ENCODE measurements at regions not wholly inside any gene's neighbourhood (a gene's known extent, or its start where the extent isn't known, plus 50 kb on each side); places are given as distances from the start of the nearest gene placed in this dataset.
"Not testable (repeated sequence)": the region's sequence is repeated elsewhere in the genome, so short reads cannot be mapped to it uniquely, and the experiment has no call there.

- H3K4me3 ChIP-seq, result no peak overlapping the region
- H3K27me3 ChIP-seq, result no peaks in the 10 kb centered on the region
- no peaks in the 10 kb centered on the region for H3K9me3 ChIP-seq
- intact Hi-C loops (cut with DNase I; ENCODE audit: low total_unique reads) (no loop called here), in situ Hi-C loops (cut with MboI; ENCODE audit: low pct_ligation_motif_present in 1 of 4, low pct_unique_long_range_greater_than_20kb in 1 of 4, low sequenced_read_pairs in 3 of 4) (no loop called here)
- TF ChIP-seq EP300 (IDR thresholded peaks at IDR 0.05; ENCODE audit: low read depth), result no peak
- TF ChIP-seq POLR2AphosphoS5 (IDR thresholded peaks at IDR 0.05), result peak in 2 of 3 donors; percentile 5 to 52
- no peak for TF ChIP-seq POLR2A (IDR thresholded peaks at IDR 0.05)
- TF ChIP-seq CTCF (IDR thresholded peaks at IDR 0.05), result no peak
- peak overlapping the region; percentile 50 to 65 (median 60) for H3K27ac ChIP-seq
- H3K4me1 ChIP-seq, result peaks cover 4 to 21% (median 14%) of the 10 kb centered on the region in 4 donors
- no peaks in the 10 kb centered on the region for H3K36me3 ChIP-seq
- DNase-seq, result no peak
Observed at GRCh38 chr2:37802899-37803379, 122.1 kb upstream of the RMDN2 start.

GRCh38 chr2:37806004-37806403, 119.1 kb upstream of the RMDN2 start:
- H3K27ac ChIP-seq; H3K4me3 ChIP-seq; in situ Hi-C loops (cut with MboI; ENCODE audit: low pct_ligation_motif_present in 1 of 4, low pct_unique_long_range_greater_than_20kb in 1 of 4, low sequenced_read_pairs in 3 of 4); intact Hi-C loops (cut with DNase I; ENCODE audit: low total_unique reads); H3K36me3 ChIP-seq; H3K9me3 ChIP-seq; DNase-seq; H3K27me3 ChIP-seq: not testable (repeated sequence)
- WGBS, 2 donors (ENCODE audit: low coverage in 1 of 2), result 87% methylated on average over 2 of the region's 2 CpGs; no CpG with 5 or more reads in 1 of the 2 donors
- H3K4me1 ChIP-seq, result peaks cover 4 to 33% (median 20%) of the 10 kb centered on the region in 4 donors

GRCh38 chr2:37809525-37809924, 115.6 kb upstream of the RMDN2 start:
- no peaks in the 10 kb centered on the region for H3K36me3 ChIP-seq
- intact Hi-C loops (cut with DNase I; ENCODE audit: low total_unique reads), result no loop called here
- H3K4me1 ChIP-seq, result peaks cover 0 to 16% (median 5%) of the 10 kb centered on the region in 4 donors
- 10 to 21% methylated on average over 1 of the region's 1 CpG for WGBS, 2 donors (ENCODE audit: low coverage in 1 of 2)
- H3K4me3 ChIP-seq, result no peak overlapping the region
- peak; percentile 31 for DNase-seq
- H3K9me3 ChIP-seq, result no peaks in the 10 kb centered on the region
- TF ChIP-seq CTCF (IDR thresholded peaks at IDR 0.05), result peak in 4 of 5 experiments; percentile 38 to 57 (median 50)
- TF ChIP-seq EP300 (IDR thresholded peaks at IDR 0.05; ENCODE audit: low read depth), result no peak
- no peak for TF ChIP-seq POLR2A (IDR thresholded peaks at IDR 0.05)
- H3K27me3 ChIP-seq, result no peaks in the 10 kb centered on the region
- in situ Hi-C loops (cut with MboI; ENCODE audit: low pct_ligation_motif_present in 1 of 4, low pct_unique_long_range_greater_than_20kb in 1 of 4, low sequenced_read_pairs in 3 of 4), result no loop called here
- peak overlapping the region; percentile 6 to 64 (median 47) for H3K27ac ChIP-seq

GRCh38 chr2:37809931-37810570, 115.0 kb upstream of the RMDN2 start:
- no peaks in the 10 kb centered on the region for H3K9me3 ChIP-seq
- DNase-seq, result no peak
- H3K4me3 ChIP-seq, result no peak overlapping the region
- TF ChIP-seq POLR2A (IDR thresholded peaks at IDR 0.05) (no peak), POLR2AphosphoS5 (IDR thresholded peaks at IDR 0.05) (no peak), CTCF (IDR thresholded peaks at IDR 0.05) (no peak), EP300 (IDR thresholded peaks at IDR 0.05; ENCODE audit: low read depth) (no peak)
- peaks cover 0 to 16% (median 5%) of the 10 kb centered on the region in 4 donors for H3K4me1 ChIP-seq
- no peaks in the 10 kb centered on the region for H3K27me3 ChIP-seq
- peak overlapping the region; percentile 6 to 64 (median 47) for H3K27ac ChIP-seq
- intact Hi-C loops (cut with DNase I; ENCODE audit: low total_unique reads), result no loop called here
- no peaks in the 10 kb centered on the region for H3K36me3 ChIP-seq
- 51 to 60% methylated on average over 1 to 2 of the region's 2 CpGs for WGBS, 2 donors (ENCODE audit: low coverage in 1 of 2)
- in situ Hi-C loops (cut with MboI; ENCODE audit: low pct_ligation_motif_present in 1 of 4, low pct_unique_long_range_greater_than_20kb in 1 of 4, low sequenced_read_pairs in 3 of 4), result no loop called here

- in situ Hi-C loops (cut with MboI; ENCODE audit: low pct_ligation_motif_present in 1 of 4, low pct_unique_long_range_greater_than_20kb in 1 of 4, low sequenced_read_pairs in 3 of 4), result no loop called here
- WGBS, 2 donors (ENCODE audit: low coverage in 1 of 2), result 68% methylated on average over 1 of the region's 1 CpG; no CpG with 5 or more reads in 1 of the 2 donors
- Histone ChIP-seq H3K27ac (no peak overlapping the region), H3K27me3 (no peaks in the 10 kb centered on the region), H3K36me3 (no peaks in the 10 kb centered on the region), H3K9me3 (no peaks in the 10 kb centered on the region), H3K4me1 (peaks cover 0 to 16% (median 5%) of the 10 kb centered on the region in 4 donors), H3K4me3 (no peak overlapping the region)
- DNase-seq, result no peak
- no peak for TF ChIP-seq CTCF (IDR thresholded peaks at IDR 0.05)
- TF ChIP-seq POLR2A (IDR thresholded peaks at IDR 0.05), result no peak
- TF ChIP-seq POLR2AphosphoS5 (IDR thresholded peaks at IDR 0.05), result no peak
- intact Hi-C loops (cut with DNase I; ENCODE audit: low total_unique reads), result no loop called here
Observed at GRCh38 chr2:37812414-37812813, 112.7 kb upstream of the RMDN2 start.

Measured in transverse colon (tissue), 4 donors.